ENCODE measurements at regions not wholly inside any gene's neighbourhood (a gene's known extent, or its start where the extent isn't known, plus 50 kb on each side); places are given as distances from the start of the nearest gene placed in this dataset.

DNA sequence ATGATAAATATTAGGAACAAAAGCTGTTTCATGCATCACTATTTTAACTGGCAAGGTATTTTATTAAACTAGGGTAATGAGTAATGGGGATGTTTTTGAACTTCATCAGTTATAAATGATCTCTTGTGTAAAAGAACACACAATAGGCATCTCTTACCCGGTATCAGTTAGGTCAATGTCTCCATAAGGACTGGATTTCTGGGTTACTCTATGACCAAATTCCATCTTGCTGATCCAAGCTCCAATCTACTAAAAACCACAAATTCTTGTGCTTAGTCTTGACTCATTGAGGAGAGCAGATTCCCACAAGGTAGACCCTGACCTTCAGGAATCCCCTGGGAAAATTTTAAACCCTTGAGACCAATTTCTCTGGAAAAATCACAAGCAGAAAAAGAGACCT is 1167.7 kb downstream of the XPNPEP1 start:
- TF ChIP-seq EZH2phosphoT487 (IDR thresholded peaks at IDR 0.05; ENCODE audit: insufficient read depth, low read depth) (no peak), EZH2 (IDR thresholded peaks at IDR 0.05; ENCODE audit: insufficient read depth, poor library complexity, severe bottlenecking) (no peak)

Measured in GM23248 (cell line).